ENCODE measurements at regions not wholly inside any gene's neighbourhood (a gene's known extent, or its start where the extent isn't known, plus 50 kb on each side); places are given as distances from the start of the nearest gene placed in this dataset.

DNA sequence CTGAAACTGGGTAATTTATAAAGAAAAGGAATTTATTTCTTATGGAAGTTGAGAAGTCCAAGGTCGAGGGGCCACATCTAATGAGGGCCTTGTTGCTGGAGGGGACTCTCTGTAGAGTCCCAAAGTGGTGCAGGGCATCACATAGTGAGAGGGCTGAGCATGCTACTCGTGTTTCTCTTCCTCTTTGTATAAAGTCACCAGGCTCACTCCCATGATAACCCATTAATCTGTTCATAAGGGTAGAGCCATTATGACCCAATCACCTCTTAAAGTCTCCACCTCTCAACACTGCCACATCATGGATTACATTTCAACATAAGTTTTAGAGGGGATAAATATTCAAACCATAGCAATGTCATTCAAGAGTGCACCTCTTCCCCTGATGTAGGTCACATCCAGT is 79.1 kb upstream of the ATP2B1 start:
- TF ChIP-seq POLR2A (IDR thresholded peaks at IDR 0.05): no peak
- no peak for TF ChIP-seq CTCF (IDR thresholded peaks at IDR 0.05)
- H3K27me3 ChIP-seq: no peaks in the 10 kb centered on the region
- 60 to 65% methylated on average over 2 of the region's 2 CpGs for WGBS, 2 donors

GRCh38 chr12:89786177-89786810 is 77.7 kb upstream of the ATP2B1 start:
- WGBS, 2 donors: 71 to 92% methylated on average over 1 to 2 of the region's 2 CpGs
- no peak overlapping the region for H3K27ac ChIP-seq

More for the DNA sequence above, 79.1 kb upstream of the ATP2B1 start:
- peaks cover 0 to 21% (median 11%) of the 10 kb centered on the region in 3 donors for H3K9me3 ChIP-seq
- H3K4me3 ChIP-seq: no peak overlapping the region
- H3K36me3 ChIP-seq: no peaks in the 10 kb centered on the region
- H3K27ac ChIP-seq: no peak overlapping the region
- intact Hi-C loops (cut with DNase I): no loop called here
- H3K4me1 ChIP-seq: peaks cover 0 to 10% (median 0%) of the 10 kb centered on the region in 3 donors
- no peak for DNase-seq

DNA sequence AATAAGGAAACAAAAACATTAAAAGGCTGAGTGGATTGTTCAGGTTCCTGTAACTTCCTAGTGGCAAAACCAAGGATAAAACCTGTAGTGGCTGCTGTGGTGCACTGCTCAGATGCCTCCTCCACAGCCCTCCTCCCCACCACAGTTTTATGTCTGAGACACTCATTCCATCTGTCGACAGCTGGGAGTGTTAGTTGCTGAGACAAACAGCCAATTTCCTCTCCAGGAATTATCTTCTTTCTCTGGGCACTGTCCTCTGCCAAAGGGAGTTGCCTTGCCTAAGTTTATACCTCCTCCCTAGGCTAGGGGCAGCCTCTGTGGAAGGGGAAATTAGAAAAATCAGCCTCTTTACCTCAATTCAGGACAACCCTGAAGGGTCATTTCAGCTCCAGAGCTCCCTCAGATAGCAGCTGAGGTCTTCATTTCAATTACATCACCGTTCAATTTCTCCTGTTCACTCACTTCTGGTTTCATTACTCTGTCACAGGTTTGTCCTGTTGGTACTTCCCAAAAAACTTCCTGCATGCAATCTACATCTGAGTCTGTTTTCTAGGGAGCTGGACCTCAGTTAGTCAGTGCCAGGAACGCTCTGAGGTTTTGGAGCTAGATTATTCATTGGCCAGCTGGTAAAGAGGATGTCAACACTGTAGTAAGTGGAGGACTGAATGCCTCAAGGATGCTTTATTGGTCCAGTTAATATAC is 74.9 kb upstream of the ATP2B1 start:
- intact Hi-C loops (cut with DNase I): no loop called here

More at GRCh38 chr12:89786177-89786810, 77.7 kb upstream of the ATP2B1 start:
- H3K4me3 ChIP-seq: no peak overlapping the region
- TF ChIP-seq POLR2A (IDR thresholded peaks at IDR 0.05): no peak
- no peak for TF ChIP-seq CTCF (IDR thresholded peaks at IDR 0.05)
- no peaks in the 10 kb centered on the region for H3K36me3 ChIP-seq
- H3K9me3 ChIP-seq: peaks cover 0 to 21% (median 11%) of the 10 kb centered on the region in 3 donors
- no peak for DNase-seq
- peaks cover 0 to 10% (median 0%) of the 10 kb centered on the region in 3 donors for H3K4me1 ChIP-seq
- H3K27me3 ChIP-seq: no peaks in the 10 kb centered on the region
- intact Hi-C loops (cut with DNase I): no loop called here

GRCh38 chr12:89782807-89783206 is 74.2 kb upstream of the ATP2B1 start:
- TF ChIP-seq CTCF (IDR thresholded peaks at IDR 0.05): no peak
- TF ChIP-seq POLR2A (IDR thresholded peaks at IDR 0.05): no peak
- peaks cover 0 to 10% (median 0%) of the 10 kb centered on the region in 3 donors for H3K4me1 ChIP-seq
- WGBS, 2 donors: 26 to 44% methylated on average over 1 of the region's 1 CpG
- DNase-seq: no peak
- H3K27ac ChIP-seq: no peak overlapping the region
- H3K4me3 ChIP-seq: no peak overlapping the region
- intact Hi-C loops (cut with DNase I): no loop called here
- no peaks in the 10 kb centered on the region for H3K27me3 ChIP-seq
- no peaks in the 10 kb centered on the region for H3K36me3 ChIP-seq
- peaks cover 0 to 21% (median 11%) of the 10 kb centered on the region in 3 donors for H3K9me3 ChIP-seq

More for the DNA sequence above, 74.9 kb upstream of the ATP2B1 start:
- no peak overlapping the region for H3K27ac ChIP-seq
- no peaks in the 10 kb centered on the region for H3K27me3 ChIP-seq
- WGBS, 2 donors: 8 to 51% methylated on average over 2 to 3 of the region's 3 CpGs
- peaks cover 0 to 21% (median 11%) of the 10 kb centered on the region in 3 donors for H3K9me3 ChIP-seq
- no peaks in the 10 kb centered on the region for H3K36me3 ChIP-seq
- no peak overlapping the region for H3K4me3 ChIP-seq
- no peak for DNase-seq
- H3K4me1 ChIP-seq: peaks cover 0 to 10% (median 0%) of the 10 kb centered on the region in 3 donors
- TF ChIP-seq POLR2A (IDR thresholded peaks at IDR 0.05) (no peak), CTCF (IDR thresholded peaks at IDR 0.05) (no peak)

GRCh38 chr12:89781946-89782550 is 73.4 kb upstream of the ATP2B1 start:
- Histone ChIP-seq H3K36me3 (no peaks in the 10 kb centered on the region), H3K9me3 (peaks cover 0 to 19% (median 10%) of the 10 kb centered on the region in 3 donors), H3K4me1 (peaks cover 0 to 10% (median 0%) of the 10 kb centered on the region in 3 donors), H3K27ac (no peak overlapping the region), H3K4me3 (no peak overlapping the region), H3K27me3 (no peaks in the 10 kb centered on the region)
- TF ChIP-seq CTCF (IDR thresholded peaks at IDR 0.05) (no peak), POLR2A (IDR thresholded peaks at IDR 0.05) (no peak)
- no peak for DNase-seq
- intact Hi-C loops (cut with DNase I): no loop called here
- WGBS, 2 donors: 70 to 74% methylated on average over 2 of the region's 2 CpGs
